Heart left ventricle (tissue), 16 donors: ENCODE measurements at regions not wholly inside any gene's neighbourhood (a gene's known extent, or its start where the extent isn't known, plus 50 kb on each side); places are given as distances from the start of the nearest gene placed in this dataset.

Experiments
- ATAC-seq, 4 donors: fragments of 200-7000 bp; cut with Tn5 transposase; one replicate each; pipeline ENCODE4 v1.9.1; 2020 to 2022; ENCODE audit warnings: moderate library complexity in 4 of 4, mild to moderate bottlenecking in 3 of 4, moderate number of reproducible peaks in 1 of 4
- DNase-seq, 5 donors: peaks; one replicate each; pipeline ENCODE4 v3.0.0-alpha.2; 2020
- H3K27ac ChIP-seq, 12 donors: fragments of 200-600 bp; sonication (generic) in 4 of 12; one replicate each; pipeline versions ENCODE4 v1.5.0 to v1.8.0; 2016 to 2022; ENCODE audit warnings: mild to moderate bottlenecking in 2 of 12
- H3K27me3 ChIP-seq, 9 donors: fragments of 200-600 bp; sonication (generic) in 2 of 9; one replicate each; pipeline versions ENCODE4 v1.5.1 to v1.8.0; 2016 to 2022; ENCODE audit warnings: mild to moderate bottlenecking in 3 of 9
- H3K36me3 ChIP-seq, 9 donors: fragments of 200-600 bp; sonication (generic) in 2 of 9; one replicate each; pipeline versions ENCODE4 v1.5.0 to v1.8.0; 2018 to 2022; ENCODE audit warnings: mild to moderate bottlenecking in 2 of 9
- H3K4me1 ChIP-seq, 12 donors: fragments of 200-600 bp; sonication (generic) in 4 of 12; one replicate each; pipeline versions ENCODE4 v1.5.0 to v1.8.0; 2016 to 2022; ENCODE audit warnings: mild to moderate bottlenecking in 3 of 12
- H3K4me3 ChIP-seq, 12 donors: fragments of 200-600 bp; sonication (generic) in 4 of 12; one replicate each; pipeline versions ENCODE4 v1.5.0 to v1.8.0; 2017 to 2022; ENCODE audit warnings: mild to moderate bottlenecking in 9 of 12, moderate library complexity in 4 of 12
- H3K9me3 ChIP-seq, 12 donors: fragments of 200-600 bp; sonication (generic) in 4 of 12; one replicate each; pipeline versions ENCODE4 v1.5.0 to v1.8.0; 2016 to 2022; ENCODE audit warnings: mild to moderate bottlenecking in 1 of 12
- CTCF ChIP-seq, 12 donors: fragments of 200-600 bp; sonication (generic) in 4 of 12; IDR thresholded peaks; one replicate each; pipeline versions ENCODE4 v1.5.0 to v1.8.0; 2018 to 2022; ENCODE audit warnings: antibody characterized with exemption in 12 of 12, mild to moderate bottlenecking in 5 of 12
- POLR2A ChIP-seq, 2 donors: fragments of 450-650 bp; IDR thresholded peaks; one replicate each; pipeline ENCODE4 v1.6.1; 2017; ENCODE audit warnings: antibody characterized with exemption in 2 of 2, mild to moderate bottlenecking in 2 of 2, moderate library complexity in 2 of 2
- WGBS, 4 donors: extraction: QIAGEN DNeasy Blood & Tissue Kit in 2 of 4; methylation state at CpG; one replicate each; pipeline versions ENCODE4 v1.1.5 to v1.1.7; 2013 to 2018; 5-methylcytosine and 5-hydroxymethylcytosine counted together
- intact Hi-C, 10 donors: fragments of 100-400 bp; cut with DNase I; formaldehyde crosslinking; loops; one replicate each; pipeline versions ENCODE4 v1.11.1 to v1.14.2; 2022
- donor health status: ischemic (EF 13 %, LVEDD 7.1; RV severe dilation, severe dysfunction).
- donor health status: healthy with polysubstance abuse.
- donor health status: DM: no; HTN: yes; CAD: no.
- donor health status: DM: no; HTN: no; CAD: no.
- donor health status: ischemic (EF 25% LVEDD 6.9; RV normal size, moderate dysfunction).
- donor health status: ischemic (EF 25% LVEDD 5.7; RV mildly dilated, moderate dysfunction).
- donor health status: healthy.
- donor health status: DM: yes; HTN: yes; CAD: no.
- donor health status: ischemic (EF 35%, LVEDD 5.7; RV mildly dilated, moderate dysfunction).
- donor health status: nonischemic (EF 11% LVEDD 7.7; RV severe dilation, severe dysfunction).
- donor health status: DM: yes; HTN: yes; CAD: no.
- donor health status: PGD.
- donor health status: ischemic (EF 29% LVEDD 5.4; RV normal size, mild dysfunction).
- donor health status: nonischemic (EF 23%, LVEDD 6.1; RV moderate dilation, normal function).

- ATAC-seq: no peak
- intact Hi-C loops: no loop called here
- 88 to 92% (median 90%) methylated on average over 10 of the region's 10 CpGs for WGBS, 4 donors
- Histone ChIP-seq H3K4me1 (peaks cover 0 to 36% (median 6%) of the 10 kb centered on the region in 12 donors), H3K27me3 (peaks cover 0 to 9% (median 0%) of the 10 kb centered on the region in 9 donors), H3K9me3 (no peaks in the 10 kb centered on the region), H3K27ac (no peak overlapping the region), H3K36me3 (no peaks in the 10 kb centered on the region), H3K4me3 (no peak overlapping the region)
- peak in 2 of 5 donors; percentile 16 to 33 for DNase-seq
- TF ChIP-seq POLR2A (IDR thresholded peaks at IDR 0.05) (no peak), CTCF (IDR thresholded peaks at IDR 0.05) (no peak)
Observed at GRCh38 chr2:120871016-120871635, 135.5 kb downstream of the GLI2 start.

GRCh38 chr2:120871881-120872620 lies 136.4 kb downstream of the GLI2 start:
- Histone ChIP-seq H3K4me3 (no peak overlapping the region), H3K4me1 (peaks cover 0 to 29% (median 4%) of the 10 kb centered on the region in 12 donors), H3K9me3 (no peaks in the 10 kb centered on the region), H3K36me3 (no peaks in the 10 kb centered on the region), H3K27me3 (peaks cover 0 to 9% (median 0%) of the 10 kb centered on the region in 9 donors), H3K27ac (no peak overlapping the region)
- WGBS, 4 donors: 81 to 90% (median 87%) methylated on average over 7 of the region's 7 CpGs
- ATAC-seq (no peak), DNase-seq (peak in 2 of 5 donors; percentile 18 to 31)
- intact Hi-C loops: no loop called here
- TF ChIP-seq POLR2A (IDR thresholded peaks at IDR 0.05): no peak
- TF ChIP-seq CTCF (IDR thresholded peaks at IDR 0.05): no peak

GRCh38 chr2:120873958-120874887 lies 138.6 kb downstream of the GLI2 start:
- Histone ChIP-seq H3K9me3 (no peaks in the 10 kb centered on the region), H3K27me3 (no peaks in the 10 kb centered on the region), H3K4me3 (no peak overlapping the region), H3K27ac (peak overlapping the region in 5 of 12 donors; percentile 4 to 62 (median 30)), H3K4me1 (peaks cover 0 to 16% (median 0%) of the 10 kb centered on the region in 12 donors), H3K36me3 (no peaks in the 10 kb centered on the region)
- peak in 3 of 4 donors; percentile 33 to 79 (median 57) for ATAC-seq
- TF ChIP-seq CTCF (IDR thresholded peaks at IDR 0.05) (no peak), POLR2A (IDR thresholded peaks at IDR 0.05) (no peak)
- peak in 3 of 5 donors; percentile 51 to 58 (median 58) for DNase-seq
- intact Hi-C loops: no loop called here
- WGBS, 4 donors: 71 to 79% (median 75%) methylated on average over 27 of the region's 27 CpGs
